IPS-NIHi7 (cell line): ENCODE measurements at regions not wholly inside any gene's neighbourhood (a gene's known extent, or its start where the extent isn't known, plus 50 kb on each side); places are given as distances from the start of the nearest gene placed in this dataset.
A peak's percentile ranks its signal among the peaks of the same experiment; 100 is the strongest.
"Not testable (repeated sequence)": the region's sequence is repeated elsewhere in the genome, so short reads cannot be mapped to it uniquely, and the experiment has no call there.

Source experiments
- DNase-seq: peaks from one replicate; pipeline ENCODE4 v3.0.0; 2012; ENCODE audit warnings: mixed read lengths; ENCODE audit errors: extremely low spot score

- DNase-seq: no peak
Measured at GRCh38 chr1:221884821-221885220, 142.9 kb upstream of the DUSP10 start.

- DNase-seq: no peak
Measured at GRCh38 chr1:221881805-221882581, 140.1 kb upstream of the DUSP10 start.

GRCh38 chr1:221880182-221880581, 138.3 kb upstream of the DUSP10 start:
- no peak for DNase-seq

GRCh38 chr1:221878134-221878533, 136.2 kb upstream of the DUSP10 start:
- no peak for DNase-seq

GRCh38 chr1:221877311-221877710, 135.4 kb upstream of the DUSP10 start:
- DNase-seq: no peak

GRCh38 chr1:221875004-221875330, 133.1 kb upstream of the DUSP10 start:
- DNase-seq: no peak

- DNase-seq: peak; percentile 21
Measured at GRCh38 chr1:221874285-221875003, 132.6 kb upstream of the DUSP10 start.

- DNase-seq: no peak
Measured at GRCh38 chr1:221873673-221874072, 131.8 kb upstream of the DUSP10 start.

GRCh38 chr1:221871056-221871455, 129.2 kb upstream of the DUSP10 start:
- DNase-seq: no peak

- DNase-seq: no peak
Measured at GRCh38 chr1:221869779-221870178, 127.9 kb upstream of the DUSP10 start.

- no peak for DNase-seq
Measured at GRCh38 chr1:221868593-221869303, 126.9 kb upstream of the DUSP10 start.

- DNase-seq: no peak
Measured at GRCh38 chr1:221867003-221867402, 125.1 kb upstream of the DUSP10 start.

- DNase-seq: no peak
Measured at GRCh38 chr1:221865808-221866207, 123.9 kb upstream of the DUSP10 start.

- DNase-seq: no peak
Measured at GRCh38 chr1:221863635-221864034, 121.7 kb upstream of the DUSP10 start.

GRCh38 chr1:221862971-221863370, 121.1 kb upstream of the DUSP10 start:
- DNase-seq: no peak

- DNase-seq: no peak
Measured at GRCh38 chr1:221858818-221859611, 117.1 kb upstream of the DUSP10 start.

GRCh38 chr1:221857094-221857444, 115.2 kb upstream of the DUSP10 start:
- DNase-seq: not testable (repeated sequence)

- no peak for DNase-seq
Measured at GRCh38 chr1:221856228-221857093, 114.6 kb upstream of the DUSP10 start.

GRCh38 chr1:221855156-221855555, 113.3 kb upstream of the DUSP10 start:
- no peak for DNase-seq

- DNase-seq: no peak
Measured at GRCh38 chr1:221851336-221851735, 109.4 kb upstream of the DUSP10 start.
